ENCODE measurements at regions not wholly inside any gene's neighbourhood (a gene's known extent, or its start where the extent isn't known, plus 50 kb on each side); places are given as distances from the start of the nearest gene placed in this dataset.

DNA sequence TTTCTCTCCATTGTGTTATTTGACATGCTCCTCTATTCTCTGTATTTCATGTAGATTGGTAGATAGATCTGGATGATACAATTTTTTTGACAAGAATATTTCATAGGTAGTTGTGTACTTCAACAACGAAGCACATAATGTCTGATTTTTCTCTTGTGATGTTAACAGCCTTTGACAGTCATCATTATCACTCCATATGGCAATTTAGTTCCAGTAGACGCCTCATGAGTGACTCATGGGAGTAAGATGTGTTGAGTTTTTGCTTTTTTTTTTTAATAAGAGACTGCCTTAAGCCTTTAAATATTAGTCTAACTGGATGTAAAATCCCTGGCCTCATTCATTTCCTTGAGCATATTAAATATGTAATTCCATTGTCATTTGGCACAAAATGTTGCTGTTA, 123.5 kb upstream of the ZNF32 start:
- H3K4me3 ChIP-seq (ENCODE audit: low read depth, low read length), result no peak overlapping the region

GRCh38 chr10:43771675-43772074, 123.0 kb upstream of the ZNF32 start:
- H3K4me3 ChIP-seq (ENCODE audit: low read depth, low read length), result no peak overlapping the region

GRCh38 chr10:43765516-43765915, 116.8 kb upstream of the ZNF32 start:
- H3K4me3 ChIP-seq (ENCODE audit: low read depth, low read length), result no peak overlapping the region

DNA sequence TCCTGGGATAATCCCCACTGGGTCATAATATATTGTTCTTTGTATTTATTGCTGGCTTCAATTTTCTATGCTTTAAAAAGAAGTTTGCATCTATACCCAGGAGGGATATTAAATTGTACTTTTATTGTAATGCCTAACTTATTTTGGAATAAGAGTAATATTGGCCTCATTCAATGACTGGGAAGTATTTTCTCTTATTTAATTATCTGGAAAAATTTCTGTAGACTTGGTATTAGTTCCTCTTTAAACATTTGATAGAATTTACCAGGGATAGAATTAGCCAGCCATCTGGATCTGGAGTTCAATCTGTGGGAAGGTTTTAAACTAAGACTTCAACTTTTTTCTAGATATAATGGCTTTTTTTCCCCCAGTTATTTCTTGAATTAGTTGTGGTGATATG, 115.2 kb upstream of the ZNF32 start:
- H3K4me3 ChIP-seq (ENCODE audit: low read depth, low read length), result no peak overlapping the region

DNA sequence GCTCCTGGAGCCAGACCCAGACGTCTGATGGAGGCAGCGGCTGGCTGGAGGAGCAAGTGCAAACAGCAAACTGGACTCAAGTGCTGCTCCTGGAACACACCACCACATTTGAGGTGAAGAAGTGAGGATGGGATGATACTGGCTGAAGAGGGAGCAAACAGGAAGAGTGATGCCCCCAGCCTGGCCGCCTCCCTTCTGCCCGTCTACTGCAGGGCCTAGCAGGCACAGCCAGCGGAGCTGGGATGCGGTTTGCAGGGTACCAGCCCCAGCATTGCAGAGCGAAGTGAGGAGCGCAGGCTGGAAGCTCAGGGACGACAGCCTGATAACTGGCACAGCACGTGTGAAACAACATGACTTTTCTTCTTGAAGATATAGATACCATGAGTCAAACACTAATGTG, 111.8 kb upstream of the ZNF32 start:
- no peak overlapping the region for H3K4me3 ChIP-seq (ENCODE audit: low read depth, low read length)

DNA sequence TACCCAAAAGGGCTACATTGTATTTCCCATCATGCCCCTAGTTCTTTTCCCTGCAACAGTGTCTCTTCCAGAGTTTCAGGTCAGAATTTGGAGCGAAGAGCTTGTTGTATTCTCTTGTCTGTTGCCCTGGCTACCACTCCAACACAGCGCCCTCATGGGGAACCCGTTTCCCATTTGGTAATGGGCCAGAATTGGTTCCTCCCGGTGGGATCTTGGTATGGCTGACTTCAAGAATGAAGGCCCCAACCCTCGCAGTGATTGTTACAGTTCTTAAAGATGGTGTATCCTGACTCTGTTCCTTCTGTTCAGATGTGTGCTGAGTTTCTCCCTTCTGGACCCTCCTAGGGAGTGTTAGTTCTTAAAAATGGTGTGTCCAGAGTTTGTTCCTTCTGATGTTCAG, 110.5 kb upstream of the ZNF32 start:
- no peak overlapping the region for H3K4me3 ChIP-seq (ENCODE audit: low read depth, low read length)

DNA sequence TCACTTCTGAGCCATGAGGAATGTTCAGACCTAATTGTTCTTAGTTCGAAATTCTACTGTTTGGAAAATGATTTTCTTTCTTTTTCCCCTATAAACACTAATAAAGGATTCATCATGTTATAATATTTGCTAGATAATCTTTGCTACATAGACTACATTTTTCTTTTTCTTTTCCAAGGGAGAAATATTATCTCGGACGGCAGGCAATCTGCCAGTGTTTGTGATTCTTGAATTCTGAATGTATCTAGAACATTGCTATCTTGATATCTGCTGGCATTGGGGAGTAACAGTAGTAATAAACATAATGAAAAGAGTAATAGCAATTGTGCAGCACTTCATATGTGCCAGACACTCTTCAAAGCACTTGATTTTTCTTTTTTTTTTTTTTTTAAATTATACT, 107.7 kb upstream of the ZNF32 start:
- no peak overlapping the region for H3K4me3 ChIP-seq (ENCODE audit: low read depth, low read length)

GRCh38 chr10:43754569-43755260, 106.0 kb upstream of the ZNF32 start:
- H3K4me3 ChIP-seq (ENCODE audit: low read depth, low read length), result no peak overlapping the region

DNA sequence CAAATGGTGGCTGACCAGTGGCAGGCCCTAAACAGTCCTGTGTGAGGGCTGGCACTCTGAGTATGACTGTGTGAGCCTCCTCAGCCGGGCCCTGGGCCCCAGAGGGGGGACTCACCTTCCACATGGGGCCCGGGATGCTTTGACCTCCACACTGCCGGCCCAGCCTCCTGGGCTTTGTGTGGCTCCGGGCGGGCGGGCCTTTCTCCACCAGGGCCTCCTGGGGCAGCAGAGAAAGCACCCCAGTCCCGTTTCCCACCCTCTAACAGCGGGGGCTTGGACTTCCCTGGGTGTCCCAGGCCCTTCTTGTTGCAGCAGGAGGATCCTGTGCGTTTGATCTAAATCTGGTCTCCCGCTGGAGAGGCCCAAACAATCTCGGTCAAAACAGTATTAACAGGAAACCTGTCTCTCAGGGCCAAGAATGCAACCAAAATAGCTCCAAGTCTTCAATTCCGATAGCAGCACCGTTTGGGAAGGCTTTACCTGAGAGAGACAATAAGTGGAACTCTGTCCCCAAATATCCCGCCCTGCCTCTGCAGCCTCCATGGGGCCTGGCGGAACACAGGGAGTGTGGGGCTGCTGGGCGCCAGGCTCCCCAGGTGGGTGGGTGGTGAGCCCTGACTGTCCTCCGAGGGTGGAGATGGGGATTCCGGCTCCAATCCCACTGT, 104.8 kb upstream of the ZNF32 start:
- H3K4me3 ChIP-seq (ENCODE audit: low read depth, low read length), result no peak overlapping the region

DNA sequence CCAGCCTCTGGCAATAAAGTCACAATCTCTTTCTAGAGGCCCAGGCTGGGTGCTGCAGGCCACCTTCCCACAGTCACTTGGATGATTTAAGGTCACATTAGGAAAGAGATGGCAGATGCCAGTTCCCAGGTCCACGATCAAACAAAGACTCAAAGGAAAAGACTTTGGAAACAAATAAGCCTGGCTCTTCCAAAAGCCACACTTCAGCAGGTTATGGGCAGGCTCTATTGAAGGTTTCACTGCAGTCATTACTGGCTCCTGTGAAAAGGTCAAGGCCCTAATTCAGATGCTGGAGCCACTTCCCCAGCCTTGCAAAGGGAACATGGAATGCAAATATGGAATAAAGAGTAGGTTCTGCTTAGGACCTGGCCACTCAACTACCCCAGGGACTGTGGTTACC, 104.0 kb upstream of the ZNF32 start:
- no peak overlapping the region for H3K4me3 ChIP-seq (ENCODE audit: low read depth, low read length)

- H3K4me3 ChIP-seq (ENCODE audit: low read depth, low read length), result no peak overlapping the region
Observed at GRCh38 chr10:43751646-43752045, 103.0 kb upstream of the ZNF32 start.

- H3K4me3 ChIP-seq (ENCODE audit: low read depth, low read length), result no peak overlapping the region
Observed at GRCh38 chr10:43749940-43750552, 101.4 kb upstream of the ZNF32 start.

GRCh38 chr10:43749145-43749576, 100.5 kb upstream of the ZNF32 start:
- H3K4me3 ChIP-seq (ENCODE audit: low read depth, low read length), result no peak overlapping the region

DNA sequence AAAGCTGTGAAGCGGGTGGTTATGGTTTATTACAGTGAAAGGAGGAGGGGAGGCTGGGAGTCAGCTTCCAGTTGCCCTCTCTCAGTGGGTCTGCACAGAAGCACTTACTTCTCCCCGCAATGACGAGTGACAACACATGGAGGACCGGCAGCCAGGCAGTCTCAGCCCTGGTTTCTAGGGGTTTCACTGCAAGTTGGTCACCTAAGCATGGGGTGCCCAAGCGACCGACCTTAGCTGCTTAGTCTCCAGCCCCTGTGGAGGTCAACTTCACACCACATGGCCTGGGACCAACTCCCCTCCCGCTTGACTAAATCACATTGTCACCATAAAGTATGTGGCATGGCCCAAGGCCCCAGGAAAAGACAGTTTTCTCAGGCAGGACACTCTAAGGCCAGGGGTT, 99.9 kb upstream of the ZNF32 start:
- no peak overlapping the region for H3K4me3 ChIP-seq (ENCODE audit: low read depth, low read length)

- no peak overlapping the region for H3K4me3 ChIP-seq (ENCODE audit: low read depth, low read length)
Observed at GRCh38 chr10:43746906-43747305, 98.2 kb upstream of the ZNF32 start.

GRCh38 chr10:43739161-43739560, 90.5 kb upstream of the ZNF32 start:
- no peak overlapping the region for H3K4me3 ChIP-seq (ENCODE audit: low read depth, low read length)

- no peak overlapping the region for H3K4me3 ChIP-seq (ENCODE audit: low read depth, low read length)
Observed at GRCh38 chr10:43737003-43737402, 88.3 kb upstream of the ZNF32 start.

DNA sequence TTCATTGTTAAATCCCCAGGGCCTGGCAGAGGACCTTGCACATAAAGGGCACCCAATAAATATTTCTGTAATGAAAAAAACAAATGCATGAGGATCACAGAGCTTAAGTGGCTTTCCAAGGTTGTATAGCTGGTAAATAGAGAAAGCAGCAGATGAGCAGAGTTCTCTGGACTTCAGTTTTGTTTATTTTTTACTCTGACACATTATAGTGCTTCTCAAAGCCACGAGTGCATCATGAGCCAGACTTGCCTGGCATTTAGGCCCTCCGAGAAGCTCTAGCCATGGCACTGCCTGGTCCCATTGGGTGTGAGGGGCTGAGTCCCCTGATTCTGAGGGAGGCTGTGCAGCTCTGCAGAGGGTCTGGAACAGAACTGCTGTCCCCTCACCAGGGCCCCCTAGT, 87.2 kb upstream of the ZNF32 start:
- H3K4me3 ChIP-seq (ENCODE audit: low read depth, low read length), result no peak overlapping the region

DNA sequence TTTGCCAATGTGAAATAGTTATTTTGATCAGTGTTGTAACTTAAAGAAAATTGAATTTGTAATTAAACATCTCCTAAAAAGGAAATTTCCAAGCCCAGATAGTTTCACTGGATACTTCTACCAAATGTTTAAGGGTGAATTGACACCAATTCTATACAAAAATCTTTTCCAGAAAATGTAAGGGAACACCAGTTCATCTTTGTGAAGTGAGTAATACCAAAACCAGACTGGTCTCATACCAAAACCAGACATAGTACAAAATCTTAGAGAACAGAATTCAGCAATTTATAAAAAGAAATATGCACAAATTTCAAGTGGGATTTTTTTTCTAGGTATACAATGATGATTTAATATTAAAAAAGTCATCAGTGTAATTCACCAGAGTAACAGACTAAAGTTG, 86.0 kb upstream of the ZNF32 start:
- no peak overlapping the region for H3K4me3 ChIP-seq (ENCODE audit: low read depth, low read length)

- no peak overlapping the region for H3K4me3 ChIP-seq (ENCODE audit: low read depth, low read length)
Observed at GRCh38 chr10:43731486-43731885, 82.8 kb upstream of the ZNF32 start.

GRCh38 chr10:43728425-43728824, 79.7 kb upstream of the ZNF32 start:
- no peak overlapping the region for H3K4me3 ChIP-seq (ENCODE audit: low read depth, low read length)

DNA sequence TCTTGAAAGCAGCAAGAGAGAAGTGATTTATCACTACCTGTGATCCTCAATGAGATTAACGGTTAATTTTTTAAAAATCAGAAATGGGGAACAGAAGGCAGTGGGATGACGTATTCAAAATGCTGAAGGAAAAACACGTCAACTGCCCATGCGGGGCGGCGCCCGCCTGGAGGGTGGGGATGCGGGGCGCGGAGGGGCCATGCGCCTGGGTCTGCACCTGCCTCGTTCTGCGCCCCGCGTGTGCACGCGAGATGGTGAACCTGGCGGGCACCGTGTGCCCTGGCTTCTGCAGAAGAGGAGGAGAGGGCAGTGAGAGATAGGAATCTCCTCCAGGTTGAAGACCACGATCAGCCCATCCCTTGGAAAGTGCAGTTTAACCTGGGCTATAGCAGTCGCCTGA, 79.3 kb upstream of the ZNF32 start:
- H3K4me3 ChIP-seq (ENCODE audit: low read depth, low read length), result no peak overlapping the region

Data from iPS-11a (cell line).